Colonic mucosa (tissue), 4 donors: ENCODE measurements at regions not wholly inside any gene's neighbourhood (a gene's known extent, or its start where the extent isn't known, plus 50 kb on each side); places are given as distances from the start of the nearest gene placed in this dataset.
"Not testable (repeated sequence)": the region's sequence is repeated elsewhere in the genome, so short reads cannot be mapped to it uniquely, and the experiment has no call there.

Experiments
- DNase-seq: peaks from one replicate; pipeline ENCODE4 v3.0.0-alpha.2; 2020
- H3K27ac ChIP-seq: fragments of 200-600 bp; one replicate; pipeline ENCODE4 v1.8.0; 2021
- H3K27me3 ChIP-seq: fragments of 200-600 bp; one replicate; pipeline ENCODE4 v1.8.0; 2021
- H3K36me3 ChIP-seq: fragments of 200-600 bp; one replicate; pipeline ENCODE4 v1.8.0; 2021
- H3K4me1 ChIP-seq: fragments of 200-600 bp; one replicate; pipeline ENCODE4 v1.8.0; 2021; ENCODE audit warnings: mild to moderate bottlenecking
- H3K4me3 ChIP-seq: fragments of 200-600 bp; one replicate; pipeline ENCODE4 v1.8.0; 2021
- H3K9ac ChIP-seq, 2 donors: one replicate each; pipeline ENCODE4 v1.7.0; 2013; ENCODE audit warnings: control low read depth in 2 of 2, low read depth in 2 of 2, low read length in 2 of 2
- H3K9me3 ChIP-seq: fragments of 200-600 bp; one replicate; pipeline ENCODE4 v1.8.0; 2021
- CTCF ChIP-seq: fragments of 200-600 bp; IDR thresholded peaks from one replicate; pipeline ENCODE4 v1.8.0; 2022; ENCODE audit warnings: antibody characterized with exemption, mild to moderate bottlenecking
- intact Hi-C: fragments of 100-400 bp; cut with DNase I; formaldehyde crosslinking; loops from one replicate; pipeline ENCODE4 v1.14.1; 2022
- donor health status: healthy.
- donor health status: DM: no; HTN: no; CAD: no.
- donor health status: DM: no; HTN: no; CAD: no.

GRCh38 chr5:18394443-18394804 is 760.2 kb downstream of the TAF11L14 start:
- Histone ChIP-seq H3K36me3 (no peaks in the 10 kb centered on the region), H3K4me3 (no peak overlapping the region), H3K27ac (no peak overlapping the region), H3K4me1 (no peaks in the 10 kb centered on the region), H3K27me3 (no peaks in the 10 kb centered on the region), H3K9ac (no peak overlapping the region), H3K9me3 (no peaks in the 10 kb centered on the region)
- intact Hi-C loops, result loop anchor here (2.0 kb wide), 1 partner anchor 304 kb away; no protein-coding TSS in a partner anchor
- no peak for DNase-seq
- TF ChIP-seq CTCF, result no peak

GRCh38 chr5:18395126-18396110 is 761.2 kb downstream of the TAF11L14 start:
- no peak overlapping the region for H3K9ac ChIP-seq
- no peak for DNase-seq
- intact Hi-C loops, result loop anchor here (2.0 kb wide), 1 partner anchor 303 kb away; no protein-coding TSS in a partner anchor

GRCh38 chr5:18397371-18397770 is 763.1 kb downstream of the TAF11L14 start:
- H3K27ac ChIP-seq, result no peak overlapping the region
- intact Hi-C loops, result no loop called here
- no peaks in the 10 kb centered on the region for H3K4me1 ChIP-seq
- no peaks in the 10 kb centered on the region for H3K9me3 ChIP-seq
- DNase-seq, result no peak
- no peak for TF ChIP-seq CTCF
- no peak overlapping the region for H3K9ac ChIP-seq
- H3K36me3 ChIP-seq, result no peaks in the 10 kb centered on the region
- no peaks in the 10 kb centered on the region for H3K27me3 ChIP-seq
- H3K4me3 ChIP-seq, result no peak overlapping the region

More at GRCh38 chr5:18395126-18396110, 761.2 kb downstream of the TAF11L14 start:
- TF ChIP-seq CTCF, result no peak
- Histone ChIP-seq H3K27me3 (no peaks in the 10 kb centered on the region), H3K4me1 (no peaks in the 10 kb centered on the region), H3K27ac (no peak overlapping the region), H3K36me3 (no peaks in the 10 kb centered on the region), H3K4me3 (no peak overlapping the region), H3K9me3 (no peaks in the 10 kb centered on the region)

GRCh38 chr5:18397891-18398290 is 763.6 kb downstream of the TAF11L14 start:
- H3K4me1 ChIP-seq, result no peaks in the 10 kb centered on the region
- H3K9ac ChIP-seq, result no peak overlapping the region
- H3K9me3 ChIP-seq, result no peaks in the 10 kb centered on the region
- H3K27ac ChIP-seq, result no peak overlapping the region
- no peak overlapping the region for H3K4me3 ChIP-seq
- H3K27me3 ChIP-seq, result no peaks in the 10 kb centered on the region
- DNase-seq, result no peak
- intact Hi-C loops, result no loop called here
- no peak for TF ChIP-seq CTCF
- H3K36me3 ChIP-seq, result no peaks in the 10 kb centered on the region

- H3K36me3 ChIP-seq, H3K27ac ChIP-seq, H3K27me3 ChIP-seq, H3K4me3 ChIP-seq, DNase-seq, intact Hi-C loops, H3K9ac ChIP-seq, H3K4me1 ChIP-seq, H3K9me3 ChIP-seq: not testable (repeated sequence)
Measured at GRCh38 chr5:18399461-18400327, 765.4 kb downstream of the TAF11L14 start.
